Mucosa of descending colon (tissue), 3 donors: ENCODE measurements at regions not wholly inside any gene's neighbourhood (a gene's known extent, or its start where the extent isn't known, plus 50 kb on each side); places are given as distances from the start of the nearest gene placed in this dataset.
"Not testable (repeated sequence)": the region's sequence is repeated elsewhere in the genome, so short reads cannot be mapped to it uniquely, and the experiment has no call there.

Experiments used
- ATAC-seq: fragments of 200-7000 bp; cut with Tn5 transposase; one replicate; pipeline ENCODE4 v1.9.1; 2020; ENCODE audit warnings: mild to moderate bottlenecking, moderate library complexity
- DNase-seq, 3 donors: peaks; one replicate each; pipeline ENCODE4 v3.0.0-alpha.2; 2020
- H3K36me3 ChIP-seq: fragments of 200-600 bp; one replicate; pipeline ENCODE4 v1.8.0; 2021; ENCODE audit warnings: low read depth, mild to moderate bottlenecking
- H3K4me1 ChIP-seq: fragments of 200-600 bp; one replicate; pipeline ENCODE4 v1.8.0; 2021; ENCODE audit warnings: low read depth, mild to moderate bottlenecking
- H3K4me3 ChIP-seq: fragments of 200-600 bp; one replicate; pipeline ENCODE4 v1.8.0; 2021; ENCODE audit warnings: mild to moderate bottlenecking
- H3K9me3 ChIP-seq: fragments of 200-600 bp; one replicate; pipeline ENCODE4 v1.8.0; 2021; ENCODE audit warnings: mild to moderate bottlenecking
- intact Hi-C, 2 donors: fragments of 100-400 bp; cut with DNase I in 1 of 2; cut with micrococcal nuclease in 1 of 2; formaldehyde crosslinking; loops; one replicate each; pipeline versions ENCODE4 v1.11.0 to v1.11.1; 2022; cut with DNase I, micrococcal nuclease
- donor health status: DM: no; HTN: no; CAD: no; lungs with moderate emphysema.
- donor health status: DM: no; HTN: no; CAD: no.
- donor health status: DM: no; HTN: yes; CAD: no.

DNA sequence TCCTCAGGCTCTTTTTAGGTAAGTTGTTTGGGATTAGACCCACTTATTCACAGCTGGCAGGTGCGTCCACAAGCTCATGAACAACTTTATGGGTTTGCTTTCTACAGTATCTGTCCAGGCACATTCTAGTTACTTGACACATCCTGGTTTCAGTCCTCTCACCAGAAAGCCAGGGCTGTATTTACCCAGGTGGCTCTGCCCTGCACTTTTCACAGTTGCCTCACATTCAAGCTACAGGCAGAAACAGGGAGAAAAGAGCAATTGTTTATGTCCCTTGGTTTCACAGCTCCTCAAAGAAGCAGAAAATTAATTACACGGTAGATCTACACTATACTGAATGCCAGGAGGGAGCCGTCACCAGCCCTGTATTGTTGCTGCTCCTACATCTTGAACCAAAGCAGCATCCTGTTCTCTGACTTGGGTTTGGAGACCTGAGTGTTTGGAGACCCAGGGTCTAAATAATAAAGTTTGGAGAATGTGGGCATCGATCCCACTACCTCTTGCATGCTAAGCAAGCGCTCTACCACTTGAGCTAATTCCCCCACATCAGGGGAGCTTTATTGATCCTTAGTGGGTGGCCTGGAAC is 159.2 kb upstream of the ZNF322 start:
- H3K4me1 ChIP-seq, intact Hi-C loops, ATAC-seq, H3K9me3 ChIP-seq, H3K4me3 ChIP-seq, DNase-seq, H3K36me3 ChIP-seq: not testable (repeated sequence)

DNA sequence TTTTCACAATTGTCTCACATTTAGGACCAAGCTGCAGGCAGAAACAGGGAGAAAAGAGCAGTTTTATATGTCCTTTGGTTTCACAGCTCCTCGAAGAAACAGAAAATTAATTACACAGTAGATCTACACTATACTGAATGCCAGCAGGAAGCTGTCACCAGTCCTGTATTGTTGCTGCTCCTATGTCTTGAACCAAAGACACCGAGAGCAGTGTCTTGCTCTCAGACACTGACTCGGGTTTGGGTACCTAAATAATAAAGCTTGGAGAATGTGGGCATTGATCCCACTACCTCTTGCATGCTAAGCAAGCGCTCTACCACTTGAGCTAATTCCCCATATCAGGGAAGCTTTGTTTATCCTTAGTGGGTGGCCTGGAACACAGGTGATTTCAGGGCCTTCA is 168.4 kb upstream of the ZNF322 start:
- intact Hi-C loops, H3K9me3 ChIP-seq: not testable (repeated sequence)

DNA sequence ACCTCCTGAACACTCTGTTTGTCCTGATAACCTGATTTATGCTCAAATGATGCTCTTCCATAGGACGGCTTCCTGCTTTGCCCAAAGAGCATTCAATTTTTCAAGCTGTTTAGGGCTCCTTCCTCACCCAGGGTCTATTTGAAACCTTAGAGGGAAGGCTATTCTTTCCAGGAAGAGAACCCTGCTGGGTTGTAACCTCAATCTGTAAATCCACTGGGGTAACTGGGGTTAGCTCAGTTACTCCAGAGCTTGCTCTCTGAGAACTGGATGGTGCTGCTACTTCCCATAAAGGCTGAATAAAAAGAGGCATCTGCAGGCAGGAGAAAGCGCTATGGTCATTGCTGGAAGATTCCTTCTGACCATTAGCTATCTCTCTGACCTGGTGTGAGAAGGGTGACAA is 169.9 kb upstream of the ZNF322 start:
- ATAC-seq, H3K9me3 ChIP-seq, intact Hi-C loops, H3K4me3 ChIP-seq, H3K4me1 ChIP-seq, H3K36me3 ChIP-seq, DNase-seq: not testable (repeated sequence)

More for the DNA sequence above, 168.4 kb upstream of the ZNF322 start:
- not testable (repeated sequence) for H3K4me1 ChIP-seq, DNase-seq, H3K36me3 ChIP-seq, H3K4me3 ChIP-seq, ATAC-seq

DNA sequence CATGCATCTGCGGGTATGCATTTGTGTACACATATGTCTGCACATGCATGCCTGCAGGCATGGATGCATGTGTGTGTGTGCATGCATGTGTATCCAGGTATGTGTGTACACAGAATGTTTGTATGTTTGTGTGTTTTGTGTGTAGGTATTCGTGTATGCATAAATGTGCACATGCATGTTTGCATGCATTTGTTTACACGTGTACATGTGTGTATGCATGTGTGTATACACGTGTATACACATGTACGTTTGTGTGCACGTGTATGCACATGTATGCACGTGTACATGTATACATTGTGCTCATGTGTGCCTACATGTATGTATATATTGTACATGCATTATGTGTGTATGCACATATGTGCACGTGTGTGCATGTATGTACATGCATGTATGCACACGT is 171.4 kb upstream of the ZNF322 start:
- DNase-seq, H3K9me3 ChIP-seq, H3K4me1 ChIP-seq, H3K36me3 ChIP-seq, H3K4me3 ChIP-seq, intact Hi-C loops, ATAC-seq: not testable (repeated sequence)

DNA sequence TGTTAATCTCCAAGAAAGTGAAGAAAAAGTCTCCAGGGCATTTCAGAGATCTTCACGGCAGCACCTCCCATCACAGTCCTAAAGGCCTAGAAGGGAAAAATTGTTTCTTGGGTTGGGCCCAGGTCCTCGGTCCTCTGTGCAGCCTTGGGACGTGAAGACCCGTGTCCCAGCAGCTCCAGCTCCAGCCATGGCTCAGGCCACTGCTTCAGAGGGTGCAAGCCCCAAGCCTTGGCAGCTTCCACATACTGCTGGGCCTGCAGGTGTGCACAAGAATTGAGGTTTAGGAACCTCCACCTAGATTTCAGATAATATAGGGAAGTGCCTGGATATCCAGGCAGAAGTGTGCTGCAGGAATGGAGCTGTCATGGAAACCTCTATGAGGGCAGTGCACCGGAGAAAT is 176.2 kb upstream of the ZNF322 start:
- H3K36me3 ChIP-seq, H3K4me1 ChIP-seq, intact Hi-C loops, H3K4me3 ChIP-seq, DNase-seq, H3K9me3 ChIP-seq, ATAC-seq: not testable (repeated sequence)

DNA sequence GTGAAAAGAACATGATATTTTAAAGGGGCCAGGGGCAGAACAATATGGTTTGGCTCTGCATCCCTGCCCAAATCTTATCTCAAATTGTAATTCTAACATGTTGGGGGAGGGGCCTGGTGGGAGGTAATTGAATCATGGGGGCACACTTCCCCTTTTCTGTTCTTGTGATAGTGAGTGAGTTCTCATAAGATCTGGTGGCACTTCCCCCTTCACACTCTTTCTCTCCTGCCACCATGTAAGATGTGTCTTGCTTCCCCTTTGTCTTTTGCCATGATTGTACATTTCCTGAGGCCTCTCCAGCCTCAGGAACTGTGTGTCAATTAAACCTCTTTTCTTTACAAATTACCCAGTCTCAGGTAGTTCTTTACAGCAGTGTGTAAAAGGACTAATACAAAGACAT is 177.1 kb upstream of the ZNF322 start:
- H3K4me1 ChIP-seq, H3K4me3 ChIP-seq, DNase-seq, H3K36me3 ChIP-seq, ATAC-seq, H3K9me3 ChIP-seq, intact Hi-C loops: not testable (repeated sequence)

DNA sequence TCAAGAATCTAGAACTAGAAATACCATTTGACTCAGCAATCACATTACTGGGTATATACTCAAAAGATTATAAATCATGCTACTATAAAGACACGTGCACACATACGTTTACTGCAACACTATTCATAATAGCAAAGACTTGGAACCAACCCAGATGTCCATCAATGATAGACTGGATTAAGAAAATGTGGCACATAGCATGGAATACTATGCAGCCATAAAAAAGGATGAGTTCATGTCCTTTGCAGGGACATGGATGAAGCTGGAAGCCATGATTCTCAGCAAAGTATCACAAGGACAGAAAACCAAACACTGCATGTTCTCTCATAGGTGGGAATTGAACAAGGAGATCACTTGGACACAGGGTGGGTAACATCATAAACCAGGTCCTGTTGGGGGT is 185.3 kb upstream of the ZNF322 start:
- H3K9me3 ChIP-seq, intact Hi-C loops, ATAC-seq, DNase-seq, H3K4me1 ChIP-seq, H3K36me3 ChIP-seq, H3K4me3 ChIP-seq: not testable (repeated sequence)

DNA sequence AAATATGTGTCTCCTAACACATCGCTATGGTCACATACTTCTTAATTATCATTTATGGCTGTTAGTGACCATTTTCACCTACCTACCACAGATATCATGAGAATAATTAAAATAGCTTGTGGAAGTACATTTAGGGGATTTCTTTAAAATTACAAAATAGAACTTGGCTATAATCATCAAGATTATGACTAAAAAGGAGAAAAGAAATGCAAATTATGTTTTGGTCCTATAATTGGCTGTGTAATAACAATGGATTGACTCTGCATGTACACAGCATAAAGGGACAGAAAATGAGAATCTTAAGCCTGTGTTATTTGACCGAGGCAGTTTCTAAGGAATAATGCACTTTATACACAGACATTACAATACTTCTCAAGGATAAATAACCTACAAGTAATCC is 197.7 kb upstream of the ZNF322 start:
- H3K4me1 ChIP-seq, H3K36me3 ChIP-seq, DNase-seq, H3K4me3 ChIP-seq, H3K9me3 ChIP-seq, ATAC-seq, intact Hi-C loops: not testable (repeated sequence)

DNA sequence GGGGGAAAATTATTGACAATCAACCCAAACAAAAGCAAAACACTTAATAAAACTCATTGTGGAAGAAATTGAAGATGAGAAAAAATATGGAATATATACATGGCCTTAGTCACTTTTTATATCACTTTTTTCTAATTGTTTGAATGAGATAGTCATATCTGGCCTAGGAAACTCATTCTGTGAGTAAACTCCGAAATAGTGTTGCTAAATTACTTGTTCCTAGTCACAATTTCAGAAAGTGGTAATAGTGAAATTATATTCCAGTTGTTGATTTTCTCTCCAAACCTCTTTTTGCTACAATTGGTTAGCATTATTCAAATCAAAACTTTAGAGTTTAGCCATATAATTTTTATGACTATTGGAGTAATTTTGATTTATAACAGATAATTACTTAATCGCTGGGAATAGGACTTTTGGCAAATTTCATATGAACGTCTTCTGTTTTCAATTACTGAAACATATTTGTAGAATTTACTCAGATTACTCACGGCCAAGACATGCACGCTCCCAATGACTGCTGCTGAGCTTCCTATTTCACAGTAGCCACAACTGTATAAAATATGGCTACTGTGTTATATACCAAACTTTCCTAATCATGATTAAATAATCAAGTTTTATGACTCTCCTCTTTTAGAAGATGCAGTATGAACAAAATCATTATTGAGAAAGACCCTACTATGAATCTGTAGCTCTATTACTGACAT is 199.7 kb upstream of the ZNF322 start:
- H3K4me3 ChIP-seq, DNase-seq, intact Hi-C loops, H3K36me3 ChIP-seq, ATAC-seq, H3K9me3 ChIP-seq, H3K4me1 ChIP-seq: not testable (repeated sequence)

DNA sequence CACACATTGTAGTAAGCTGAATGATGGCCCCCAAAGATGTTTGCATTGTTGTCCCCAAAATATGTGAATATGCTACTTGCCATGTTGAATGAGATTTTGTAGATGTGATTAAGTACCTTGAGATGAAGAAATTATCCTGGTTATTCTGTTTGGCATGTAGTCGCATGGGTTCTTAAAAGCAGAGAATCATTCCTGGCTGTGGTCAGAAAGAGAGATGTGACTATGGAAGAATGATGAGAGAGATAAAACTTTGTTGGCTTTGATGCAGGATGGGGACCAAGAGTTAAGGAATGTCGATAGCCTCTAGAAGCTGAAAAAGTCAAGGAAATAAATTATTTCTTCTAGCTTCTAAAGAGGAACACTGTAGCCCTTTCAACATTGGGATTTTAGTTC is 200.2 kb upstream of the ZNF322 start:
- H3K9me3 ChIP-seq, H3K4me1 ChIP-seq, H3K4me3 ChIP-seq, DNase-seq, ATAC-seq, H3K36me3 ChIP-seq, intact Hi-C loops: not testable (repeated sequence)

DNA sequence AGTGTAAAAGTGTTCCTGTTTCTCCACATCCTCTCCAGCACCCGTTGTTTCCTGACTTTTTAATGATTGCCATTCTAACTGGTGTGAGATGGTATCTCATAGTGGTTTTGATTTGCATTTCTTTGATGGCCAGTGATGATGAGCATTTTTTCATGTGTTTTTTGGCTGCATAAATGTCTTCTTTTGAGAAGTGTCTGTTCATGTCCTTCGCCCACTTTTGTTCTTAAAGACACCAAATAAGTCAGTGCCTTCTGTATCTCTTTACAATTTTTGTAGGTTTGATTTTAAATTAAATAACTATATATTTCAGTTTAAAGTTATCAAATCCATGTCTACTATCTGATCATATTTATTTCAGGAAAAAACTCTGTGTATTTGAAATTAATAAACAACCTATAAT is 202.4 kb upstream of the ZNF322 start:
- H3K4me3 ChIP-seq, ATAC-seq, H3K9me3 ChIP-seq, intact Hi-C loops, H3K4me1 ChIP-seq, H3K36me3 ChIP-seq, DNase-seq: not testable (repeated sequence)

DNA sequence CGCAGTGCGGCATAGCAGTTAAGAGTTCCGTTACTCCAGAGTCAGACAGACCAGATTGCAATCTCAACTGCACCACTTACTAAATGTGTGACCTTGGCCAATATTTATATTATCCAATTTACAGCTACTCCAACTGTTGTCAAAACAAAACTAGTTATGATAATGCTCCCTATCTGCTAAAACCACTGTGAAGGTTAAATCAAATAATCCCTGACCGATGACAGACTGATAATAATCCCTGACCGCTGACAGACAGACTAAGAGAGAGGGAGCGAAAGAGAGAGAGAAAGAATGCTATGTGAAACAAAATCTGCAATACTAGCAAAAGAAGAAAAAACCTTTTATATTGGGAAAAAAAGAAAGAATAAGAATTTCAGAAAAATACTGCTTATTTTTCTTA is 204.1 kb upstream of the ZNF322 start:
- ATAC-seq, H3K9me3 ChIP-seq, H3K36me3 ChIP-seq, intact Hi-C loops, H3K4me1 ChIP-seq, DNase-seq, H3K4me3 ChIP-seq: not testable (repeated sequence)

DNA sequence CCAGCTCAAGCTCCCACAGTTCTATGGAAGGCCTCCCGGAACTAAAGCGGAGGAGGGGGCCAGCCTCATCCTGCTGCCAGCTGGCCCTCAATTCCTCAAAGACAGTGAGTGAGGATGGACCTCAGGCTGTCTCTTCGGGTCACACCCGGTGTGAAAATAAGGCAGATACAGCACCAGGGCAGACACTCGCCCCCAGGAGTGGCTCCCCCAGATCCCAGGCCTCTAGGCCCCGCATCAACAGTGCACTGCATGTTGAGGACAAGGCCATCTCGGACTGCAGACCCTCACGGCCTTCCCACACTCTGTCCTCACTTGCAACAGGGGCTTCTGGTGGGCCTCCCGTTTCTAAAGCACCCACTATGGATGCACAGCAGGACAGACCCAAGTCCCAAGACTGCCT is 239.2 kb upstream of the ZNF322 start:
- intact Hi-C loops, H3K36me3 ChIP-seq, H3K4me3 ChIP-seq, H3K9me3 ChIP-seq, ATAC-seq, H3K4me1 ChIP-seq, DNase-seq: not testable (repeated sequence)

DNA sequence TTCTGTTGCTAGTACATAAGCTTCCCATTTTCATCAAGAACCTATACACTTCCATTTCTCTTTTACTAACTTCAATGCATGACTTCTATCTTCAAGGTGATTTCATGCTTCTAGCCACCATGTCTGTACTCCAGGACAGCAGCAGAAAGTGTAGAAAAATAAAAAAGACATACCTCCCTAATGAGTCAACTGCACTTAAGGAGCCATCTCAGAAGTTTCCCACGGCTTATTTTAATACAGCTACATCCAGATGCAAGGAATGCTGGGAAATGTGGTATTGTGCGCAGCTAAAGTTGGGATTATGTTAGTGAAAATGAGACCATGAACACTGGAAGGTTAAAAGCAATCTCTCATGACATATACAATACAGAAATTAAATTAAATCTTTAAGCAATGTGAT is 264.7 kb upstream of the ZNF322 start:
- H3K36me3 ChIP-seq, H3K9me3 ChIP-seq, ATAC-seq, H3K4me1 ChIP-seq, intact Hi-C loops, H3K4me3 ChIP-seq, DNase-seq: not testable (repeated sequence)

DNA sequence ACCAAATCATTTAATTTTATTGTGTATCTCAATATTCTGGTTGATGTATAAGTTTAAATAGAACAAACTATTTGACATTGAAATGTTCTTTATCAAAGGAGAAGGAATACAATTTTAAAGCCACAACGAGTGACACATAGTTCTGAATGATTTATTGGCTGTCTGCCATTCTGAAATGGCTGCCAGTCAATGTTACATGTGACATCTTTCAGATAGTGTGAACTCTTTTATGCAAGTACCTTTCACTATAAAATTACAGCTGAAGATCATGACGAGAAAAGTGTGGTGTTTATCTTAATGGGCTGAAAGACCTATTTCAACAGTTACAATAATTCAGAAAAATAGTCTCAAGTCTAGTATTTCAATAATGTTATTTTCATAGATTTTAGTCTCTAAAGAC is 268.6 kb upstream of the ZNF322 start:
- H3K4me1 ChIP-seq, ATAC-seq, intact Hi-C loops, H3K36me3 ChIP-seq, H3K9me3 ChIP-seq, DNase-seq, H3K4me3 ChIP-seq: not testable (repeated sequence)
